ENCODE measurements at regions not wholly inside any gene's neighbourhood (a gene's known extent, or its start where the extent isn't known, plus 50 kb on each side); places are given as distances from the start of the nearest gene placed in this dataset.
"Not testable (repeated sequence)": the region's sequence is repeated elsewhere in the genome, so short reads cannot be mapped to it uniquely, and the experiment has no call there.

DNA sequence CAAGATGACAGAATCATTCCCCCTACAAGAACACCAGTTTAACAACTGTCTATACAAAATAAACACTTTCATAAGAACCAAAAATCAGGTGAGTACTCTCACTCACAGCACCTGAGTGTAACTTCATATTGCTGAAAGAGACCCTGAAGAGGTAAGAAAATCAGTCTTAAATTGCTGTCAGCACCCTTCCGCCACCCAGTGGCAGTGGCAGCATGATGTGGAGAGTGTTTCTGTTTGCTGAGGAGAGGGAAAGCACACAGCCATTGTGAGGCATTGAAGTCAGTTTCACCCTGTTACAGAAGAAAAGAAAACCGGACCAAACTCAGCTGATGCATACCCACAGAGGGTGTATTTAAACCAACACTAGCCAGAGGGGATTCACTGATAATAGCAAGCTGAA lies 1240.8 kb upstream of the CRIM1 start:
- DNase-seq (ENCODE audit: low spot score), result no peak

GRCh38 chr2:35112367-35112766 lies 1243.2 kb upstream of the CRIM1 start:
- DNase-seq (ENCODE audit: low spot score), result not testable (repeated sequence)

DNA sequence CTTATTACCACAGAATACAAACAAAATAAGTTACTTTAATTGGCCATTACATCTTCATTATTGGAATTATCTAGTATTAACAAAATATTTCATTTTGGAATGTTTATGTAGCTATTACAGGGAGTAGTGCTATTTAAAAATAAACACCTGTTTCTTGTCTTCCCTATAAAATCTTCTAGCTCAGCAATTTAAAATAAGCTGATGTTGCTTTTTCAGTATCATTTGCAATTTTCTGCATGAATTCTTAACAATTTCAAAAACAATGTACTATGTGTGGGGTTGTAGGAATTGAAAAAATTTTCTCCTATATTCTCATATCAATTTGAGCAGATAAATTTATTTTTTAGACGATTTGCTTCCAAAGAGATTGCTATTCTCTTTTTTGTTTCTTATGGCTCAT lies 1251.3 kb upstream of the CRIM1 start:
- DNase-seq (ENCODE audit: low spot score), result no peak

GRCh38 chr2:35099342-35099741 lies 1256.2 kb upstream of the CRIM1 start:
- DNase-seq (ENCODE audit: low spot score), result no peak

- no peak for DNase-seq (ENCODE audit: low spot score)
These were observed 1273.5 kb upstream of the CRIM1 start for GRCh38 chr2:35082072-35082471.

DNA sequence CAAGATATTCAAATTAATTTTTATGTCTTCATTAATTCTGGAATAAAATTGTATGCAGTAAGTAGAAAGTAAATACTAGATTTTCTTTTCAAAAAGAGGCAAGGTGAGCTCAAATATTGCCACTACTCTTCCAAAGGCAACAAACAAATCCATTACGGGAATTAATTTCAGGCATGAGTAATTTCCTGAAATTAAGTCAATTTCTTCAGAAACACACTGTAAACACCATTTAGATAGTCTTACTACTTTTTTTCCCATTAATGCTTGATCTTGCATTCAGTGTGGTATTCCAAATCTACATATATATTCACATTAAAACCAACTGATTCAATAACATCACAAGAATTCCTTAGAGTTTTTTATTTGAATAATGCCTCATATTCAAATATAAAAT lies 1274.0 kb upstream of the CRIM1 start:
- no peak for DNase-seq (ENCODE audit: low spot score)

DNA sequence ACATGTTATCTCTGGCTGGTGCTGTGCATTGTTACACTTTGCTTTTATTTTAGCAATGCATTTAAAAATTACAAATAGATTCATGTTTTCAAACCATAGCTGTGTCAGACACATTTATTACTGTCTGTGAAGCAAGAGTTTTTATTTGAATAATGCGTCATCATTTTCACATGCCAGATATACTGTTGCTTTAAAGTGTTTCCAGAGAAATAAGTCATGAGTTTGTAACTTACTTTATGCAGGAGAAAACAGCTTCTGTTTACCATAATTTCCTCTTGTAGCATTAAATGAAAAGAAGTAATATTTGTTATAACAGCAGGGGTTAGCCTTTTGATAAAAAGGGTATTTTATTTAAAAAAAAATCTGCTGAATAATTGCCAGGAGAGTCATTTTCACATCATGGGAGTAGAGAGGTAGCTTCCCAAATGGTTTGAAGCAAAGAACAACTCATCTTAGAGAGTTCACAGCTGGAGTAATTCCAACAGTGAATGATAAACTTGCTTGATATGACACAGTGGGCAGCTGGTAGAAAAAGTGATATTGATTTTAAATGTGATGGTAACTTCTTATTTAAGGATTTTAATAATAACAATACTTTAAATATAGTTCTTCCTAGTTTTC lies 1274.5 kb upstream of the CRIM1 start:
- DNase-seq (ENCODE audit: low spot score), result no peak

DNA sequence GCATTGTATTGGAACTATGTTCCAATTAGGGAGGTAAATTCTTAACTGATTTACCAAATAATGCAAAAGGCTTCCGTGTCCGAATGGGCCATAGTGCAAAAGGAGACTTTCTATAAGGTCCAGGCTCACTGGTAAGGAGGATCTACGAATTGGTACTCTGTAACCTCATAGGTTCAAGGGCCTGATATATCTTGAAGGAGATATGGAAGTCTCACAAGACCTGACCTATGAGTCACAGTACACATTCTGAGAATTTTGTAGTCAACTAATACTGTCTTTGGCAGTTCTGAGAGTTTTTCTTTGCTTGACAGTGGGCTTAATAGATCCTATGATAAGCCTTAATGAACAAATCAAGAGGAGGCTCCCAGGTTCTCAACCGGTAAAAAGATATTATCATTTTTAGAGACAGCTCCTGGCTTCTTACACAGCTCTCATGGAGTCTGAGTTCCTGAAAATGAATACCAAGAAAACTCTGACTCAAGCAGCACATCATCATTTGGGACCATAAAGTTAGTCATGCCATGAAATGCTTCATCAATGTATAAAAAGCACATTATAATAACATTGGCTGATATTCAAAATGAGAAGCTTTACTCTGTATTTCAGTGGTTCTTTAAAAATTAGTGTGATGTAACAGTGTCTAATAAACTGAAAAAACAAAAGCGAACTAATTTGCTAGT lies 1275.2 kb upstream of the CRIM1 start:
- DNase-seq (ENCODE audit: low spot score), result no peak

GRCh38 chr2:35067420-35067819 lies 1288.2 kb upstream of the CRIM1 start:
- DNase-seq (ENCODE audit: low spot score), result no peak

DNA sequence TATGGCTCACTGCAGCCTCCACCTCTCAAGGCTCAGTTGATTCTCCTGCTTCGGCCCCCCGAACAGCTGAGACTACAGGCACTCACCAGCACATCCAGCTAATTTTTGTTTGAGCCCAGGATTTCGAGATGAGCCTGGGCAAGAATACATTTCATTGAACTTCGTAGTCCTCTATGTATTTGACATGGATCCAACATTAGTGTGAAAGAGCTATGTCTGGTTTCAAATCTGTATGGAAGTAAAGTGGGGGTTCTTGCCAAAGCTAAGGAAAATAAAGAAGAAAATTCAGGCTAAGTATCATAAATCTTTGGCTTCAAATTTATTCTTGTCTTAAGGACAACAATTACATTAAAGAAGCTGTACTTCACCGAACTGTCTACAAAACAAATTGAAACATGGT lies 1291.7 kb upstream of the CRIM1 start:
- no peak for DNase-seq (ENCODE audit: low spot score)

DNA sequence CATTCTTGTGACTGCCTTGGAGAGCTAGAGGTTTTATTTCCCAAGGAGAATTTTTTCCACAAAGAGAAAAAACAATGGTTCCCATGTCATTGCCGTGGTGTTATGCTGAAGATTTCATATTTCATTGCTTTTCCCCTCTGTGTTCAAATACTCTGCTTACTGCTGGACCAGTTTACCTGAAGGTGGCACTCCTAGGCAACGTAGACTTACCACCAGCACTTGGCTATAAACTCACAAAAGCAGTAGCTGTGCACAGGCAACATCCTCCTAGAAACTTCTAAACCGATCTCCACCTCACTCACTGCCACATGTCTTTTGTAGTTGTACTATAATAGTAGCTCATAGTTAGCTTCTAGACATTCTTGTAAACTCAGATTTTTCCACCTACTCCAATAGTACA lies 1319.7 kb upstream of the CRIM1 start:
- no peak for DNase-seq (ENCODE audit: low spot score)

GRCh38 chr2:35033748-35034147 lies 1321.8 kb upstream of the CRIM1 start:
- no peak for DNase-seq (ENCODE audit: low spot score)

DNA sequence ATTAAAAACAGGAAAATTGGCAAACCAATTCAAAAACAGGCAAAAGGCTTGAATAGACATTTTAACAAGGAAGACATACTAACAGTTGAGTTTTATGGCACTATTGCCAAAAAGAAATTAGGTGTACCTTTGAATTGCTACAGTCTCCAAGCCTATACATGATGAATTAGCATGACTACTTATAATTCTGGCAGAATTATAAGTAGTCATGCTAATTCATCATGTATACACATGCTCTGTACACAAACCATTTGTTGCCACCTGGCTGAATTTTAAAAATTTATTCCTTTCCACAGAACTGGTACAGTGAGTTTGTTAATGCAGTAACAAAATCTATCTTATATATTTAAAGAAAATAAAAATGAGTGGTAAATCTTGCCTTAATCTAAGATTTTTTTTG lies 1332.0 kb upstream of the CRIM1 start:
- DNase-seq (ENCODE audit: low spot score), result no peak

DNA sequence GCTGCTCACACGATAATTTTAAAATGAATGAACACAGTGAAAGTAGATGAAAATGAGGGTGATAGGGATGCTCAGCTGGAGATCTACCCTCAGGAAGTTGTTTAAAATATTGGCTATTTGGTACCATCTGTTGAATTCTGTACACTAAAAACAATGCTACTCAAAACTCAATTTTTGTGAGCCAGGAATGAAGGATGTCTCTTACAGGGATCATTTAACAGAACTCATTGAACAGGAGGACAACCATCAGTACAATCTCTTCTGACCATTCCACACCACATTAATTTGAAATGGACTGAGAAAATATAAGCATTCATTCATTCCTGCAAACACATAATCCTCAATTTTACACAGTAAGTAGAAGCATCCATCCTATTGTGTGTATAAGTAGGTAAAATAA lies 1355.1 kb upstream of the CRIM1 start:
- DNase-seq (ENCODE audit: low spot score), result no peak

GRCh38 chr2:34998741-34999140 lies 1356.8 kb upstream of the CRIM1 start:
- DNase-seq (ENCODE audit: low spot score), result no peak

GRCh38 chr2:34997779-34998178 lies 1357.8 kb upstream of the CRIM1 start:
- no peak for DNase-seq (ENCODE audit: low spot score)

DNA sequence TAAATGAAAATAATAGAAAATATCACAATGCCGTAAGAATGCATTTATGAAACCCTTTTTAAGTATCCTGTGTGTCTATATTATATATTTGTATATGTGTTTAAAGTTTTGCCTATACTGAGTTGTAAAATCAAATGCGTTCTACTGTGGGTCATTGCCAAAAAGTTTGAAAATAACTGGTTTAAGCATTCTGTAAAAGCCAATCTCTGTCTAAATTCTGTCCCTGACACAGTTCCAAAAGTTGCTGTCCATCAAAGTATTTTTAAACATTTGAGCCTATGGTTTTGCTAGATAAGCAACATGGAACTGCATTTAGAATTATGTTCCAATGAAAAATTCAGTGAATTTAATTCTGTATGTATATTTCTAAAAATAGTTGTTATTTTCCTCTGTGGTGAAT lies 1360.4 kb upstream of the CRIM1 start:
- DNase-seq (ENCODE audit: low spot score), result no peak

DNA sequence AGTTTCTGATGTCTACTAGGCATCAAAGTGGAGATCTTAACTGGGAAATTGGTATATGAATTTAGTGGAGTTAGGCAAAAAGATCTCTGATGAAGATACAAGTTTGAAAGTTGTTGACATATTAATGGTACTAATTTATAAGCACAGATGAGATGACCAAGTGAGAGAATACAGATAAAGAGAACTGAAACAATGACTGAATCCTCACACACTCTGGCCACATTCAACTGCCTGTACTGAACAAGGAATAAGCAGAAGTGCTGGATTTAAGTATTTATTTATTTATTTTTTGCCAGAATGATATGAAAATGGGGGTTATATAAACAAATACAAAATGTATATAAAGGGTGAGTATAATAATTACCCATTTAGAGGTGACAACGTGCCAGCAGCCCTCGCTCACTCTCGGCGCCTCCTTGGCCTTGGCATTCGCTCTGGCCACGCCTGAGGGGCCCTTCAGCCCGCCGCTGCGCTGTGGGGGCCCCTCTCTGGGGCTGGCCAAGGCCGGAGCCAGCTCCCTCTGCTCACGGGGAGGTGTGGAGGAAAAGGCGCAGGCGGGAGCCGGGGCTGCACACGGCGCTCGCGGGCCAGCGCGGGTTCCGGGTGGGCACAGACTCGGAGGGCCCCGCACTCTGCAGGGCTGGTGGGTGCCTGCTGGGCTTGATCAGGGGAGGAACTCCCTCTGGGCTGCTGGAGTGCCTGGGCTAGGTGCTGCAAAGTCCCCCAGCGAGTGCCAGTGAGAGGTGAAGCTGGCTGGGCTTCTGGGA lies 1363.9 kb upstream of the CRIM1 start:
- no peak for DNase-seq (ENCODE audit: low spot score)

DNA sequence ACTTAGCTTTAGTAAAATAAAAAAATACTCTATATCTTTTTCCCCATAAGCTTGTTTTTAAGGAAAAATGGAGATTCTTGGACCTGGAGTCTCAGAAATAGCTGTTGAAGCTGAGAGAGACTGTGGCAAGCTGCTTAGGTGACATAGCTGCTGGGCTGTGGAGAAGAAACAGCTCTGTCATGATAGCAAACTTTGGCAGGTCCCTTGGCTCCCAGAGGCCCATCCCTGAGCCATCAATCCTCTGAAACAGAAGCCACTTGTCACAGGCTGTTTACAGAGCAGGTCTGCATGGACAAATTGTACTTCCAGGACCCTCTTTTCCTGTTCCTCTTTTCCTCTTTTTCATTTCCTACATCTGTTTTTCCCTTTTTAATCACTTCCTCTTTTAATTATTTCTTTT lies 1370.1 kb upstream of the CRIM1 start:
- DNase-seq (ENCODE audit: low spot score), result no peak

DNA sequence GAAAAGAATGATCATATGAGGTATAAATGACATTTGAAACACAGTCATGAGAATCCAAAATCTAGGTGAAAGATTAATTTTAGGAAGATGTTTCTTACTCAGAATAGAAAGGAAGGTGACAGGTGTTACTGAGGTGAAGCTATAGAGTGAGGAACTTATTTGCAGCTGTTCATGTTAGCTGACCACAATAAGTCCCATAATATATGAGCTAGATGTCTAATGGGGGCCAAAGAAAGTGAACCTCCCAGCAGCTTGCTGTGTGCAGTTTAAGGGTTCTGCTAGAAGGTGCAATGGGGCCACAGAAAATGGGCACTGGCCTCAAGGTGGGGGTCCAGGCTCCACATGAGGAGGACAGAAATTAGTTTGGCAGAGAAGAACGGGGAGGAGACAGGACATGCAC lies 1374.9 kb upstream of the CRIM1 start:
- DNase-seq (ENCODE audit: low spot score), result no peak

- DNase-seq (ENCODE audit: low spot score), result no peak
These were observed 1376.4 kb upstream of the CRIM1 start for GRCh38 chr2:34979148-34979547.

DNA sequence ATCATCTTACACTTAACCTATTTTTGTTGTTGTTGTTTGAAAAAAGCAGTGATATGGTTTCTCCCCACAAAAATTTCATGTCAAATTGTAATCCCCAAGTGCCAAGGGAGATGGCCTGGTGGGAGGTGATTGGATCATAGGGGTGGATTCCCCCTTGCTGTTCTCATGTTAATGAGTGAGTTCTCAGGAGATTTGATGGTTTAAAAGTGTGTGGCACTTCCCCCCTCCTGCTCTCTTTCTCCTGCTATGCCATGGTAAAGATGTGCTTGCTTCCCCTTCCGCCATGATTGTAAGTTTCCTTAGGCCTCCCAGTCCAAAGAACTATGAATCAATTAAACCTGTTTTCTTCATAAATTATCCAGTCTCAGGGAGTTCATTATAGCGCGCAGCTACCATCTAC lies 1362.7 kb upstream of the FAM98A start:
- DNase-seq (ENCODE audit: low spot score), result no peak

- DNase-seq (ENCODE audit: low spot score), result no peak
These were observed 1355.7 kb upstream of the FAM98A start for GRCh38 chr2:34954758-34955157.

- no peak for DNase-seq (ENCODE audit: low spot score)
These were observed 1351.7 kb upstream of the FAM98A start for GRCh38 chr2:34950797-34951196.
